Choroid plexus epithelial cell (primary cell): ENCODE measurements at regions not wholly inside any gene's neighbourhood (a gene's known extent, or its start where the extent isn't known, plus 50 kb on each side); places are given as distances from the start of the nearest gene placed in this dataset.

Experiments
- DNase-seq: peaks from one replicate; pipeline ENCODE4 v3.0.0-alpha.2; 2010; ENCODE audit warnings: low read depth
- H3K4me3 ChIP-seq: 2 replicates; pipeline ENCODE4 v1.5.1; 2011; ENCODE audit warnings: low read depth, mild to moderate bottlenecking, control low read depth, low read length, moderate library complexity
- CTCF ChIP-seq: conservative IDR thresholded peaks from 2 replicates; pipeline ENCODE4 v1.5.1; 2011; ENCODE audit warnings: low read depth, mild to moderate bottlenecking, control low read depth, inconsistent platforms, low read length, moderate library complexity

DNA sequence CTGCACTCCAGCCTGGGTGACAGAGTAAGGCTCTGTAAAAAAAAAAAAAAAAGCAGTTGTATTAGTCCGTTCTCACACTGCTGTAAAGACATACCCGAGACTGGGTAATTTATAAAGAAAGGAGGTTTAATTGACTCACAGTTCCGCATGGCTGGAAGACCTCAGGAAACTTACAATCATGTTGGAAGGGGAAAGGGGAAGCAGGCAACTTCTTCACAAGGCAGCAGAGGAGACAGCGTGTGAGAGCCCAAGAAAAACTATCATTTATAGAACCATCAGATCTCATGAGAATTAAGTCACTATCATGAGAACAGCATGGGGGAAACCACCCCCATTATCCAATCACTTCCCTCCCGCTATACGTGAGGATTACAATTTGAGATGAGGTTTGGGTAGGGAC lies 151.7 kb upstream of the NR5A2 start:
- DNase-seq, result no peak
- H3K4me3 ChIP-seq, result no peak overlapping the region
- no peak for TF ChIP-seq CTCF

DNA sequence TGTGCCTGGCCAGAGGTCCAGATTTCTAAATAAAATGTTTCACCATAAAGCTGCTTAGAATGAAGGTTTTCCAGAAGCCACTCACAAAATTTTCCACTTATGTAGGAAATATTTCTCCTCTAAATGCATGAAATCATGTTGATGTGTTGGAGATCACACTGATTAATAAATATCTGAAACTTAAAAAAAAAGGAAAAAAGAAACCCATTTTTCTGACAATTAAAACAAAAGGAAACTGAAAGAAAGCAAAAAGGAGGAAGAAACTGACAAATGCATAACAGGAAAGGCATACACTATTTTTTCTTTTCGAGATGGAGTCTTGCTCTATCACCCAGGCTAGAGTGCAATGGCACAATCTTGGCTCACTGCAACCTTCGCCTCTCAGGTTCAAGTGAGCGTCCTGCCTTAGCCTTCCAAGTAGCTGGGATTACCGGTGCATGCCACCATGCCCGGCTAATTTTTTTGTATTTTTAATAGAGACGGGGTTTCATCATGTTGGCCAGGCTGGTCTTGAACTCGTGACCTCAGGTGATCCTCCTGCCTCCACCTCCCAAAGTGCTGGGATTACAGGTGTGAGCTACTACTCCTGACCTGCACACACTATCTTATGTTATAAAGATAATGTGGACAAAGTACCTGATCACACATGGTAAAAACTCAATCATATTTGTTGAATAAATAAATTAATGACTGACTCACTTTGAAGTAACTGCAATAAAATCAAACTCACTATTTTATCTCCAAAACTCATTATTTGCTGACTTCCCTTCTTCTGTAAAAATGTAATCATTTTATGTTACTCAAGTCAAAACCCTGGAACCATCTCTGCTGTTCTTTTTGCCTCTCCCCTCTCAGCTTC lies 149.8 kb upstream of the NR5A2 start:
- no peak for TF ChIP-seq CTCF
- no peak overlapping the region for H3K4me3 ChIP-seq
- no peak for DNase-seq

GRCh38 chr1:199878823-199879222 lies 148.7 kb upstream of the NR5A2 start:
- DNase-seq, result no peak
- H3K4me3 ChIP-seq, result no peak overlapping the region
- TF ChIP-seq CTCF, result no peak

DNA sequence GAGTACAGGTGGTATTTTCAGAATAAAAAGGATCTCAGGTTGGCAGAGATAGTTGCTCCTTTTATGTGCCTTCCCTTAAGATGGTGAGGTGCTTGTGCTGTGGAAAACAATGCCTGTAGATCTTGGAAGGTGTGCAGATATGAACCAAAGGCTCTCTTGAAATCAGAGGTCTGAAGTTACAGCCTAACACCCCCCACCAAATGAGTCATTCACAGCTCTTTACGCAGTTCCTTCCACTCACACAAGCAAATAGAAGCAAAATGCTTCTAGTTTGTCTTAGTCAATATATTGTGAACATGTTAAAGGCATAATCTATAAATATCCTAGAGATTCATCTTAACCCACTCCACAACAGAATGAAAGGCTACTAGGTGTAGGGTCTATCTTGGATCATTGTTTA lies 128.9 kb upstream of the NR5A2 start:
- no peak overlapping the region for H3K4me3 ChIP-seq
- peak; percentile 40 for DNase-seq
- no peak for TF ChIP-seq CTCF

DNA sequence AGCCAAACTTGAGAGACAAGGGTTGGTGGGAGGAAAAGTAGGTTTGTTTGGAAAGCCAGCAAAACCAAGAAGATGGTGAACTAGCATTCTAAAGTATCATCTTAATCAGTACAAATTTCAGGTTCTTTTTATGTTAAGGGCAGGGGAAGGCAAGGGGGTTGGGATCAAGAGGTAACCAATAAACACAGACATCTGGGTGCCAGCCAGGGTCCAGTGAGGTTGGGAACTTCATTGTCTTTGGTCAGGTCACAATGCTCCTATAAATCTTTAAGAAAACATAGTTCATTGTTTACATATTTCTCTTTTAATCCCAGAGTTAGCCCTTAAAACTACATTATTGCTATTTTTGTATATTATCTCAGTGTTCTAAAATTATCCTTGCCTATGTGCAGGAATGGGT lies 126.2 kb upstream of the NR5A2 start:
- H3K4me3 ChIP-seq, result no peak overlapping the region
- no peak for TF ChIP-seq CTCF
- DNase-seq, result no peak

DNA sequence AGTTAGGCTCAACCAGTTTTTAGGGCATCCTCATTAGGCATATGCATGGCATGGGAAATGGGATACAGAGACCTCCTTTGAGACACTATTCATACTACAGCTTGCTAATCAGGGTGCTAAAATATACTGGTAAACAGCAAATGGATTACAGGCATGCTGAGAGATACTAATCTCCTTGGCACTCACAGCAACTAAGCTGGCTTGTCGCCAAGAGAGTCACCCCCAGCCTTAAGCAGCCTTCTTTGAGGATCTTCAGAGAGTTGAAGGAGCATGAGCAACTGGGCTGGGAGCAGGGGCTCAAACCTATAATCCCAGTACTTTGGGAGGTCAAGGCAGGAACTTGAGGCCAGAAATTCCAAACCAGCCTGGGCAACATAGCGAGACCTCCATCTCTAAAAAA lies 120.1 kb upstream of the NR5A2 start:
- no peak for DNase-seq
- no peak for TF ChIP-seq CTCF

GRCh38 chr1:199909137-199909536 lies 118.4 kb upstream of the NR5A2 start:
- H3K4me3 ChIP-seq, result no peak overlapping the region
- TF ChIP-seq CTCF, result no peak
- DNase-seq, result no peak

More for the DNA sequence above, 120.1 kb upstream of the NR5A2 start:
- no peak overlapping the region for H3K4me3 ChIP-seq
